DMS 273 (cell line): ENCODE measurements at regions not wholly inside any gene's neighbourhood (a gene's known extent, or its start where the extent isn't known, plus 50 kb on each side); places are given as distances from the start of the nearest gene placed in this dataset.
A peak's percentile ranks its signal among the peaks of the same experiment; 100 is the strongest.
"Not testable (repeated sequence)": the region's sequence is repeated elsewhere in the genome, so short reads cannot be mapped to it uniquely, and the experiment has no call there.

Experiments used
- DNase-seq: peaks from one replicate; lab custom pipeline; 2025; ENCODE audit not compliant: unreplicated experiment; lab: John Stamatoyannopoulos, UW

- no peak for DNase-seq
Measured at GRCh38 chr14:58725871-58726270, 88.1 kb downstream of the DACT1 start.

- no peak for DNase-seq
Measured at GRCh38 chr14:58730792-58731464, 93.2 kb downstream of the DACT1 start.

- no peak for DNase-seq
Measured at GRCh38 chr14:58731465-58732293, 93.9 kb downstream of the DACT1 start.

GRCh38 chr14:58732387-58732786 lies 94.6 kb downstream of the DACT1 start:
- DNase-seq, result no peak

GRCh38 chr14:58733451-58734208 lies 95.9 kb downstream of the DACT1 start:
- DNase-seq, result no peak

GRCh38 chr14:58735596-58735995 lies 97.8 kb downstream of the DACT1 start:
- DNase-seq, result no peak

GRCh38 chr14:58736606-58737005 lies 98.8 kb downstream of the DACT1 start:
- DNase-seq, result no peak

- no peak for DNase-seq
Measured at GRCh38 chr14:58737511-58737910, 99.7 kb downstream of the DACT1 start.

- DNase-seq, result no peak
Measured at GRCh38 chr14:58738189-58738836, 100.6 kb downstream of the DACT1 start.

GRCh38 chr14:58738876-58739275 lies 101.1 kb downstream of the DACT1 start:
- no peak for DNase-seq

- DNase-seq, result no peak
Measured at GRCh38 chr14:58739674-58740073, 101.9 kb downstream of the DACT1 start.

- no peak for DNase-seq
Measured at GRCh38 chr14:58740379-58740935, 102.7 kb downstream of the DACT1 start.

GRCh38 chr14:58744801-58745394 lies 107.1 kb downstream of the DACT1 start:
- DNase-seq, result no peak

- no peak for DNase-seq
Measured at GRCh38 chr14:58746261-58746660, 108.5 kb downstream of the DACT1 start.

GRCh38 chr14:58746701-58747100 lies 108.9 kb downstream of the DACT1 start:
- no peak for DNase-seq

GRCh38 chr14:58747181-58747580 lies 109.4 kb downstream of the DACT1 start:
- DNase-seq, result no peak

- DNase-seq, result not testable (repeated sequence)
Measured at GRCh38 chr14:58748251-58748650, 110.5 kb downstream of the DACT1 start.

- DNase-seq, result peak; percentile 65
Measured at GRCh38 chr14:58749066-58749669, 111.4 kb downstream of the DACT1 start.

- DNase-seq, result no peak
Measured at GRCh38 chr14:58750321-58751269, 112.8 kb downstream of the DACT1 start.
